GM19238 (cell line): ENCODE measurements at regions not wholly inside any gene's neighbourhood (a gene's known extent, or its start where the extent isn't known, plus 50 kb on each side); places are given as distances from the start of the nearest gene placed in this dataset.

Experiments
- DNase-seq: peaks from one replicate; pipeline ENCODE4 v3.0.0; 2011; ENCODE audit warnings: low spot score; ENCODE audit not compliant: insufficient read length

DNA sequence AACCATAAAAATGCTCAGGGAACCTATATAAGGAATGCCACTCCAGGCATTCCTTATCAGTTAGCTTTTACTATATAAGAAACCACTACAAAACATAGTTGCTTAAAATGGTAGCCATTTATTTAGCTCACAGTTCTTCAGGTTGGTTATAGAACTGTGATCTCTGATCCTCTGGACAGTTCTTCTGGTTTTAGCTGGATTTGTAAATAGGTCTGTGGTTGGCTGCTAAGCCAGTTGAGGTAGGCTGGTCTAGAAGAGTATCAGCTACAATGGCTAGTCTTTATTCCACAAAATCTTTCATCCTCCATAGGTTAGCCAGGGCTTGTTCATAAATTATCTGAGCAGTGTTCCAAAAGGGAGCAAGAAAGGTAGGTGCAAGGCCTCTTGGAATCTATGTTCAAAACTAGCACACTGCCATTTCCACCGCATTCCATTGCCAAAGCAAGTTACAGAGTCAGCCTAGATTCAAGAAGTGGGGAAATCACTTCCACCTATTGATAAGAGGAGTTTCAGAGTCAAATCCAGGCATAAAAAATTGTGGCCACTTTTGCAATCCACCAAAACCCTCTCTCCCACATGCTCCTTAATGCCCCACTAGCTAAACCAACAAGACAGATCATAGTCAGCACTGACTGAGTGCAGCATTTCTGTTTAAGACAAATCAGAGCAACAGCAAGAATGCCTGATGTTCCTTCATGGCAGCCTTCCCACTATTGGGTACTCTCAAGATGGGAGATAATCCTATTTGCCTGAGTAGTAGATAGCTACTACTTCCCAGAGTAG is 146.4 kb downstream of the IRS1 start:
- no peak for DNase-seq

GRCh38 chr2:226652369-226652768 is 147.3 kb downstream of the IRS1 start:
- DNase-seq, result no peak

DNA sequence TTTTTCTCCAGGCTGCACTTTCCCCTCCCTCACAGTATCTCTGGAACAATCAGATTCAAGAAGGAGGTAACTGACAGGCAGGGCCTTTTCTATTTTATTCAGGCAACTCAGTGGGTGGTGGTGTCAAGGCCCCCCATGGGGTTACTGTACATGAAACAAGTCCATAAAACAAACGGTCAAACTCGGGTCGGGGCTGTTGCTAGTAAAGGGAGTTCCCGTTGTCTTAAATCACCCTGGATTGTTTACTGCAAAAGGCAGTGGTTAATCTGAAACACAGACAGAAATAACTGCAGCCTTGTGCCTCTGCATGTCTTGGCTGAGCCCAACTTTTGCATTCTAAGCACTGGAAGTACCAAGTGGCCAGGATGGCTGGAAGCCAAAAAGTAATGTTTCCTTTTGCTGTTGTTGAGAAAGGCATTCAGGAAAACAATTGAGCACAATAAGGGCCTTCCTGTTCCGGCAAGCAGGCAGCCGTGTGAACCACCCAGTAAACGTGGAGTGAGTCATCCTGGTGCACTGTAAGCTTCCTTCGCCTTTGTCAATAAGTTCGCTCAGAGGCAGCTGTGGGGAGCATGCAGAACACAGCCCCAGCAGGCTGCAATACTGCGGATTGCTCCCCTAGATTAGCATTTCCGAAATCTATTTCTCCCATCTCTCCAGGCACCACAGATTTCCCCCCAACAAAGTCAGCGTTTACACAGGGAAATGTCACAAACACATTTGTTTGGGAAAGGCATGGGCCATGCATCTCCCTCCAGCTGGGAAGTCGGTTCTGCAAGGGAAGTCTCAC is 149.6 kb downstream of the IRS1 start:
- peak; percentile 8 for DNase-seq

- no peak for DNase-seq
Measured at GRCh38 chr2:226649201-226649600, 150.4 kb downstream of the IRS1 start.

DNA sequence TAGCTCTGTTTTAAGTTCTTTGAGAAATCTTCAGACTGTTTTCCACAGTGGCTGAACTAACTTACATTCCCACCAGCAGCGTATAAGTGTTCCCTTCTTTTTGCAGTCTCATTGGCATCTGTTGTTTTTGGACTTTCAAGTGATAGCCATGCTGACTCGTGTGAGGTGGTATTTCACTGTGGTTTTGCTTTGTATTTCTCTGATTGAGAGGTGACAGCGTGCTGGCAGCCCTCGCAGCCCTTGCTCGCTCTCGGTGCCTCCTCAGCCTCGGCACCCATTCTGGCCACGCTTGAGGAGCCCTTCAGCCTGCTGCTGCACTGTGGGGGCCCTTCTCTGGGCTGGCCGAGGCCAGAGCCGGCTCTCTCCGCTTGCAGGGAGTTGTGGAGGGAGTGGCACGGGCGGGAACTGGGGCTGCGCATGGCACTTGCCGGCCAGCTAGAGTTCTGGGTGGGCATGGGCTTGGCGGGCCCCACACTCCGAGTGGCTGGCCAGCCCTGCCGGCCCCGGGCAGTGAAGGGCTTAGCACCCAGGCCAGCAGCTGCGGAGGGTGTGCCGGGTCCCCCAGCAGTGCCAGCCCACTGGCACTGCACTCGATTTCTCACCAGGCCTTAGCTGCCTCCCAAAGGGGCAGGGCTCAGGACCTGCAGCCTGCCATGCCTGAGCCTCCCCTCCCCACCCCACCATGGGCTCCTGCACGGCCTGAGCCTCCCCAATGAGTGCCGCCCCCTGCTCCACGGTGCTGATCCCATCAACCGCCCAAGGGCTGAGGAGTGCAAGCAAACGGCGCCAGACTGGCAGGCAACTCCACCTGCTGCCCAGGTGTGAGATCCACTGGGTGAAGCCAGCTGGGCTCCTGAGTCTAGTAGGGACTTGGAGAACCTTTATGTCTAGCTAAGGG is 151.8 kb downstream of the IRS1 start:
- DNase-seq, result no peak

DNA sequence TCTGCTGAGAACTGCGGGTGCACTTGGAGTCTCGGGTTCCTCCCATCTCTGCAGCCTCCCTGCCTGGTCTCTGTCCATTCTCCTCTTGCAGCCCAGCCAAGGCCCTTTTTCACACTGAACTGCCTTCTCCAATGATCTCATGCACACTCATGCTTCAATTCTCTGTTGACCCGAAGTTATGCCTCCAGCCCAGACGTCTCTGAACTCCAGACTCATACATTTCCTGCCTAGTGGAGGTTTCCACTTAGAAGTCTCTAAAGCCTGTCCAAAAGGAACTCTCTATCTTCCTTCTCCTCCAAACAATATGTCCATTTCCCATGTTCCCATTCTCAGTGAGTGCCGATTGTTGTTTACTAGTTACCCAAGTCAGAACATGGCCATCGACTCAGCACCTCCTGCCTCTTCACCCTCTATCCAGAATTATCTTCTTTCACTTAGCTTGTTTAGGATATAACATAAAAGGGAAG is 155.2 kb downstream of the IRS1 start:
- no peak for DNase-seq

DNA sequence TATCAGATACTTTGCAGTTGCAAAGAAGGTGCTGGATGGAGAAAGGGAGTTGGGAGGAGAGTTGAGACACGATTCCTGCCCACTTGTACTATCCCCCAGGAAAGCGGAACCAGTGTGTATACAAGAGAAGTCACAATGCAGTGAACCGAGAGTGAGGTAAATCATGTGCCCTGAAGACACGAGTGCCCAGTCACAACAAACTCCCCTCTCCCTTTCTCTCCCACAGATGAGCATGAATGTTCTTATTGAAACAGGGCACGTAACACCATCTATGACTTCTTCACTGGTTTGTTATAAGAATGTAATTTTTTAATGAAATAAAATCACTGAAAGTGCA is 155.7 kb downstream of the IRS1 start:
- DNase-seq, result no peak

GRCh38 chr2:226643030-226643945 is 156.3 kb downstream of the IRS1 start:
- no peak for DNase-seq

GRCh38 chr2:226641008-226641407 is 158.6 kb downstream of the IRS1 start:
- DNase-seq, result no peak

- no peak for DNase-seq
Measured at GRCh38 chr2:226640501-226640900, 159.1 kb downstream of the IRS1 start.

- no peak for DNase-seq
Measured at GRCh38 chr2:226639550-226639949, 160.1 kb downstream of the IRS1 start.

DNA sequence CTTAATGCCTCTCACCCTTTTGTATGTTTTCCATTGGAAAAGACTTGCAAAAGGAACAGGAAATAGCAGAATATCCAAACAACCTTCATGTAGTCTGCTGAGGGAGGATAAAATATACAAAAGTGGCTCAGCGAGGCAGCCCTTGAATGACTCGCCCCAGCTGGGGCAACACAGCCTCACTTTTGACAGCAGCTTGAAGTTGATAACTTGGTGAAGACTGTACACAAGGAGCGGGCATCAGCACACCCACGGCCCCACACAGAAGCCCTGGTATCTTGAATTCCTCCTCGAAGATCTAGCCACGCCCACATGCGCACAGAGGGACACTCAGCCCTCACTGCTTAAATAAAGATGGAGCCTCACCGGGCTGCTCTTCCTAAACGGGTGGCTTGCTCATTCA is 161.0 kb downstream of the IRS1 start:
- DNase-seq, result no peak

DNA sequence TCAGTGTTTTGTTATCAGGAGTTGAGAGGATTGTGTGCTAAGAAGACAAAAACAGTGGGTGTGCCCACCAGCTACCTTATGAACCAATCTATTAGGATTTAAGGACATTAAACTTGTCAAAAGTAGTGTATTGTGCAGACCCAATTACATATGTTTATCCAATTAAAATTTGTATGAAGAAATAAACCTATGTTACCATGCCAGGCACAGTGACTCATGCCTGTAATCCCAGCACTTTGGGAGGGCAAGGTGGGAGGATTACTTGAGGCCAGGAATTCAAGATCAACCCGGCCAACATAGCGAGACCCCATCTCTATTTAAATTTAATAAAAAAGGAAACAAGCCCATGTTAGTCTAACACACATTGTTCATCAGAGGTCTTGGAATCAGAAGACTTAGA is 162.2 kb downstream of the IRS1 start:
- DNase-seq, result no peak

GRCh38 chr2:226636586-226636985 is 163.0 kb downstream of the IRS1 start:
- no peak for DNase-seq

- no peak for DNase-seq
Measured at GRCh38 chr2:226634943-226635604, 164.5 kb downstream of the IRS1 start.

- no peak for DNase-seq
Measured at GRCh38 chr2:226631671-226632070, 167.9 kb downstream of the IRS1 start.

GRCh38 chr2:226631187-226631586 is 168.4 kb downstream of the IRS1 start:
- no peak for DNase-seq

- no peak for DNase-seq
Measured at GRCh38 chr2:226625946-226626345, 173.7 kb downstream of the IRS1 start.

GRCh38 chr2:226623587-226624368 is 175.8 kb downstream of the IRS1 start:
- DNase-seq, result no peak
